DLD1 (cell line): ENCODE measurements at regions not wholly inside any gene's neighbourhood (a gene's known extent, or its start where the extent isn't known, plus 50 kb on each side); places are given as distances from the start of the nearest gene placed in this dataset.
"Not testable (repeated sequence)": the region's sequence is repeated elsewhere in the genome, so short reads cannot be mapped to it uniquely, and the experiment has no call there.

ENCODE experiments used
- in situ Hi-C: cut with HindIII; loops from 2 replicates; pipeline ENCODE4 v1.10.0; 2017; ENCODE audit warnings: low sequenced_read_pairs

GRCh38 chr15:96466389-96466947 is 136.0 kb downstream of the NR2F2 start:
- in situ Hi-C loops: no loop called here

GRCh38 chr15:96468036-96468435 is 137.5 kb downstream of the NR2F2 start:
- in situ Hi-C loops: no loop called here

DNA sequence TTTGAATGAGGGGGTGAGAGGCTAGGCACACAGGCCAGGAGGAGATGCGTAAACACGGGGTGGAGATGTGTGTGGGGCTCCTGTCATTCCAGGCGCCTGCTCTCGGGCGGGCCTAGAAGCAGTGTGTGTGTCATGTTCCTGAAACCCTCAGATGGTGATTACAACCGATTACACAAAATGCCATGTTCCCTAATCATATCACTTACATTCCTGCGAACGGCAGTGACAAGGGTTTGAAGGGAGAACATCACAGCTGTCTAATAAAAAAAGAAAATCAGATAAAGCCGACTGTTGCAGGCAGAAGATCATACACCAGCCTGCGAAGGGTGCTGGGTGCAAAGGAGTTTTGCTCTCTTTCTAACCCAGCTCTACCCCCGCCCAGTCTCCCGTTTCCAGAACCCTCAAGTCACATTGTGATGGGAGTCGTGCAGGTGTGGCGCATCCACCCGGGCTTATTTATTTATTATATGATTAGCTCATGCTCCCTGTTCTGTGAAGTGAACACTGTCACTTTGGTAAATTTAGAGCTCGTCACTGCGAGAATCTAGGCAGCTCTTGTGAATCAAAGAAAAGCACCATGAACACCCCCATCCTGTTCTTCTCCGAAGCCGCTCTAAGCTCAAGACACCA is 140.3 kb downstream of the NR2F2 start:
- in situ Hi-C loops: no loop called here

DNA sequence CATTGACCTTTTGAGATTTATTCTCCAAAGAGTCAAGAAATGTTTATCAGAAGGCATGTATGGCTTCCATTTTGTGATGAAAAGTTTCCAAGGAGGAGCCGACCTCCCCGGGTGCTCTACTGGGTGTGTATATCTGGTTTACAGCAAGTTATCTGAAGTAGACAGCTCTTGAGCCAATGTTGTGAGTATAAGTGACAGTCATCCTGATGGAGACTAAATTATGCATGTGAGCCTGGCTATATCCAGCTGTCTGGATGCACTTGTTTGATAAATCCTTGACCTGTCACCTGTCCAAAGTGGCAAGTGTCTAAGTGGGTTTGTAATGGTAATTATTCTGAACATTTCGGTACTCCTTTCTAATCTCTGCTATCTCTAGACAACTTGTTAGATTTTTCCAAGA is 142.2 kb downstream of the NR2F2 start:
- in situ Hi-C loops: no loop called here

GRCh38 chr15:96473556-96473955 is 143.1 kb downstream of the NR2F2 start:
- in situ Hi-C loops: no loop called here

DNA sequence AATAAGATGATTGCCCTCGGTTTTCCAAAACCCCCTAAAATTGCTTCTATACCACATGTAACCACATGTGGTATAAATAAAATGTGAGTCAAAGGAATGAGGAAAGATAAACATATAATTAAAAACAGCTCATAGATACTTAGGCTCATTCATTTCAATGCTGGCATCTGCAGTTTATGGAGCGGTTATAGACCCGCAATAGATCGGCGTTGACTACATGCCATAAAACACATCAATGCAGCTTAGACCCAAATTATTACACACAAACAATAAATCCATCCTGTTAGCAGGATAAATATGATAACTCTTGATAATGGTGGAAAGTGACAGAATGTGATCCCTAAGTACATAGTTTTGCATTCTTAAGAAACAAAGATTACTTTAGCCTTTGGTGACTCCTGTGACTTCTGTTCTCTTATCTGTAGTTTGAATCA is 143.7 kb downstream of the NR2F2 start:
- in situ Hi-C loops: no loop called here

DNA sequence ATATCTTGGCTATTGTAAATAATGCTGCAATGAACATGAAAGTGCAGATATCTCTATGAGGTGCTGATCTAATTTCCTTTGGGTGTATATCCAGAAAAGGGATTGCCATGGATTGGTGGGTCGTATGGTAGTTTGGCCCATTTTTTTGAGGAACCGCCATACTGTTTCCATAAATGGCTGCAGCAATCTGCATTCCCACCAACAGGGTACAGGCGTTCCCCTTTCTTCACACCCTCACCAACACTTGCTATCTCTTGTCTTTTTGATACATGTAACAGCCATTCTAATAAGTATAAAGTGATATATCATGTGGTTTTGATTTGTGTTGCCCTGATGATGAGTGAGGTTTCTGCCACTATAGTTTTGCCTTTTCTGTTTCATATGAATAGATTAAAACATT is 146.7 kb downstream of the NR2F2 start:
- in situ Hi-C loops: no loop called here

- in situ Hi-C loops: not testable (repeated sequence)
Measured at GRCh38 chr15:96484412-96484811, 153.9 kb downstream of the NR2F2 start.

- in situ Hi-C loops: no loop called here
Measured at GRCh38 chr15:96484830-96485229, 154.3 kb downstream of the NR2F2 start.

- in situ Hi-C loops: no loop called here
Measured at GRCh38 chr15:96487245-96487644, 156.7 kb downstream of the NR2F2 start.

- in situ Hi-C loops: not testable (repeated sequence)
Measured at GRCh38 chr15:96491066-96491699, 160.7 kb downstream of the NR2F2 start.

- in situ Hi-C loops: not testable (repeated sequence)
Measured at GRCh38 chr15:96491700-96492644, 161.5 kb downstream of the NR2F2 start.

GRCh38 chr15:96494505-96494904 is 164.0 kb downstream of the NR2F2 start:
- in situ Hi-C loops: no loop called here

DNA sequence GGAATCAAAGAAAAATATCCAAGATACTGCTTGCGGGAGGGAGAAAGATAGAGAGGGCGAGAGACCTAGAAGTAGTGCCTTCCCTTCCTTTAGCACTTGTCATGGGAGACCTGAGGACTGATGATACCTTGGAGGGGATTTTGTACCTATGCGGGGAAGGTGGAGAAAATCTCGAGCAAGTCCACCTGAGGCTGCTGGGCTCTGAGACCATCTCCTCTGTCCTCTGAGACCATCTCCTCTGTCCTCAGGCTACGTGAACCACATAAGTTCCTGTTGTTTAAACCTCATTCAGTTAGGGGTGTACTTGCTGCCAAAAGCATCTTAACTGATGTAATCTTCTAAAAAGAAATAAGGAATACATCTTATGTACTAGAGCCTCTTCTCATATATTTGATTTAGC is 164.9 kb downstream of the NR2F2 start:
- in situ Hi-C loops: no loop called here

DNA sequence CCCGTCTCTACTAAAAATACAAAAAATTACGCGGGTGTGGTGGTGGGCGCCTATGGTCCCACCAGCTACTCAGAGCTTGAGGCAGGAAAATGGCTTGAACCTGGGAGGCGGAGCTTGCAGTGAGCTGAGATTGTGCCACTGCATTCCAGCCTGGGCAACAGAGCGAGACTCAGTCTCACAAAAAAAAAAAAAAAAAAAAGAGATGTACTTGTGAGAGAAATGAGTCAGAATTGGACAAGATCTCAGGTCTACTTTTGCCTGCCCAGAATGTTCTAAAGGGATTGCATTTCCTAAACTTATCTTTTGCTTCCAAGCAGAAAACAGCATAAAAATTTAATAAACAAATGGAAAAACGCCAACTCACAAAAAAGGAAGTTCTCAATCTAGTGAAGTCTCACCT is 167.5 kb downstream of the NR2F2 start:
- in situ Hi-C loops: no loop called here

DNA sequence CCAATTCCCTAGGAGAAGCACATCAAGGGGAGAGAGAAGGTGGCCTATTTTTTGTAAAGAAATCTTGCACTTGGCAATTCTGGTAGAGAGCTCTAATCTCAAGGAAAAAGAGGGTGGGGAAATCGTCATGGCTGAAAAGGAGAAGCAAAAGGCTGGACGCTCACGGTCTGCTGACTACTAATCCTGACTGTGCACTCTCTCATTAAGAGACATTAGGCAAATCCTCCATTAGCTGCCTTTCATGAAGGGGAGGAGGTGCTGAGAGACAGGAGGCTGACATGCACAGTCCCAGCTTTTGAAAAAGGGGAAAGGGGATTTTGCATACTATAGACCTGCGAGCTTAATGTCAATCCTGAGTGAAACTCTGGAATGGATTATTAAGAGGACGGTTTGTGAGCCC is 170.0 kb downstream of the NR2F2 start:
- in situ Hi-C loops: no loop called here

- in situ Hi-C loops: no loop called here
Measured at GRCh38 chr15:96501362-96501761, 170.9 kb downstream of the NR2F2 start.

DNA sequence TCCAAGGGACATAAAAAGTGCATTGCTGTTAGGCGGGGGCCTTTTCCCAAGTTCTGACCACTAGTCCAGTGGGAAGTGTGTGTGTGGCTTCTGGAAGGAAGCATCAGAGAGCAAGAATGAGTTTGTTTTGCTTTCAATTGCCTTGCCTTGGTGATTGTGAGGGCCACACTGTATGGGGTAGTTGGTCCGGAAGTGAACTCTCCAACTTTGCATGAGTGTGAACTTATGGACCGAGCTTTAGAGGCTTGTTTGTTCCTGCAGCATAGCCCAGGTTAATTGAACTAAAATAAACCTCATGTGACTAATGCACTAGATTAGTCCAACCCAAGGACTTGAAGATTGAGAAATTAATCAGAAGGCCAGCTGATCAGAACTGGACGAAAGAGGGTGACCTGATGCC is 171.7 kb downstream of the NR2F2 start:
- in situ Hi-C loops: no loop called here

DNA sequence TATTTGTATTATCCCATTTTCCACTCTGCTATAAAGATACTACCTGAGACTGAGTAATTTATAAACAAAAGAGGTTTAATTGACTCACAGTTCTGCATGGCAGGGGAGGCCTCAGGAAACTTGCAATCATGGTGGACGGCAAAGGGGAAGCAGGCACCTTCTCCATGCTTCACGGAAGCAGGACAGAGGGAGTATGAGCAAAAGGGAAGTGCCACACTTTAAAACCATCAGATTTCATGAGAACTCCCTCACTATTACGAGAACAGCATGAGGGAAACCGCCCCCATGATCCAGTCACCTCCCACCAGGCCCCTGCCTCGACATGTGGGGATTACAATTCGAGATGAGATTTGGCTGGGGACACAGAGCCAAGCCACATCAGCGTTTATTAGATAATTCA is 172.8 kb downstream of the NR2F2 start:
- in situ Hi-C loops: no loop called here

DNA sequence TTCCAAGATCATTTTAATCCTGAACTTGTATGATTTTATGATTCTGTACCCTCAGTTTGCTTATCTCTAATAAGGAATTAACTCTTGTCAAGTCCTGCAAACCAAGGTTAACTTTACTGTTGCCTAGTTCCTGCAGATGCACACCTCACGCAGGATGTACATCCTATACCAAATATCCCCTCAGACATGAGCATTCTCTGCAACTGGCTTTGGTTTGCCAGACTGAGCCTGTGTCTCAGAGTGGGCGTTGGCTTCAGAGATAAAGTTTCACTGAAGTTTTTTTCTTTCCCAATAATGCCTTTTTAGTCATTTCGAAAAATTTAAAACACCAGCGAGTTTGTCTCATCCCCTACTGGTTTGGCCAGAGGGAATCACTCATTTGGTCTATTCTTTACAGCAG is 173.9 kb downstream of the NR2F2 start:
- in situ Hi-C loops: no loop called here

- in situ Hi-C loops: no loop called here
Measured at GRCh38 chr15:96505014-96505413, 174.5 kb downstream of the NR2F2 start.
